Esophagus squamous epithelium (tissue), 4 donors: ENCODE measurements at regions not wholly inside any gene's neighbourhood (a gene's known extent, or its start where the extent isn't known, plus 50 kb on each side); places are given as distances from the start of the nearest gene placed in this dataset.

Experiments
- CTCF ChIP-seq, 6 experiments: fragments of 450-650 bp in 4 of 6; fragments of 200-600 bp in 2 of 6; sonication (generic) in 2 of 6; IDR thresholded peaks; one replicate each; pipeline ENCODE4 v1.5.1; 2016 to 2019; ENCODE audit warnings: antibody characterized with exemption in 6 of 6, mild to moderate bottlenecking in 4 of 6, moderate library complexity in 4 of 6
- POLR2A ChIP-seq, 4 donors: fragments of 450-650 bp; IDR thresholded peaks; one replicate each; pipeline ENCODE4 v1.6.1; 2017; ENCODE audit warnings: antibody characterized with exemption in 4 of 4, mild to moderate bottlenecking in 4 of 4, moderate library complexity in 3 of 4

DNA sequence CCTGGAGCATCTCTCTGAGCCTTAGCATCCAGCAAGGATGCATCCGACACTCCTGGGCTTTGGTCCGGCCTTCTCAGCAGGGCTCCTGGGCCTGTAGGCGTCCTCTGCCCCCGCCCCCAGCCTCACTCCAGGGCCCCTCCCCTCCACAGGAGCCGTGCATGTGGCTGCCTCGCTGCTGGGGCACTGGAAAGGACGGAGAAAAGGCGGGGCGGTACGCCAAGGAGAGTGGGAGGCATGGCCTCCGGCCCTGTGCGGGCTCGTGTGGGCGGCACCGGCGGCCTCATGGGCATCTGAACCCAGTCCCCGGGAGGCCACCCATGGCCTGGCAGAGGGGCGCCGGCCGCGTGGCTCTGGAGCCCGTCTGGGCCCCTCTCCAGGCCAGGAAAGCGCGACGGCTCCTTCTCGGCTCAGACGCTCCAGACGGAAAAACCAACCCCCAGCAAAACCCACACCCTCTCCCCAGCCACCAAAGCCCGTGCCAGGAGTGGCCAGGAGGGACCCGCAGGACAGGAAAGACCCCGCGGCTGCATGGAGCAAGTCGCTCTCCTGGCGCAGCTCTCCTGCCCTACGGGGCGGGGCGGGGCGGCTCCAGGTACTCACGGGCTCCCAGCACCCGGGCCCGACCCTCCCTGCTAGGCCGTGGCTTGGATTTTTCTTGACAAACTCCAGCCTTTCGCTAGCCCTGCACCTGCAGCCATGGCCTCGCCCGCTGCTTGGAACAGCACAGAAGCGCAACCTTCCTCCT lies 419.9 kb downstream of the QKI start:
- TF ChIP-seq CTCF (IDR thresholded peaks at IDR 0.05) (no peak), POLR2A (IDR thresholded peaks at IDR 0.05) (no peak)
